GM23338 (cell line): ENCODE measurements at regions not wholly inside any gene's neighbourhood (a gene's known extent, or its start where the extent isn't known, plus 50 kb on each side); places are given as distances from the start of the nearest gene placed in this dataset.

Source experiments
- ATAC-seq: fragments of 200-7000 bp; cut with Tn5 transposase; 3 replicates; pipeline ENCODE4 v1.9.1; 2020
- DNase-seq: peaks from one replicate; pipeline ENCODE4 v3.0.0-alpha.2; 2015; ENCODE audit warnings: low spot score
- H2AFZ ChIP-seq: fragments of 200-600 bp; sonication (generic); 2 replicates; pipeline ENCODE4 v1.8.0; 2016; ENCODE audit warnings: antibody characterized with exemption, mild to moderate bottlenecking, moderate library complexity
- H3F3A ChIP-seq: fragments of 200-600 bp; sonication (generic); replicated peaks from 2 replicates; pipeline ENCODE4 v1.8.0; 2017; ENCODE audit warnings: antibody characterized with exemption, mixed run types, low read depth
- H3K27ac ChIP-seq: fragments of 200-600 bp; sonication (generic); 2 replicates; pipeline ENCODE4 v1.6.1; 2016; ENCODE audit warnings: low read depth
- H3K27me3 ChIP-seq: fragments of 200-600 bp; sonication (generic); 2 replicates; pipeline ENCODE4 v1.8.0; 2016; ENCODE audit warnings: mild to moderate bottlenecking, mixed run types, moderate library complexity; ENCODE audit not compliant: insufficient read depth
- H3K36me3 ChIP-seq: fragments of 200-600 bp; sonication (generic); 2 replicates; pipeline ENCODE4 v1.8.0; 2016; ENCODE audit warnings: mild to moderate bottlenecking; ENCODE audit not compliant: insufficient read depth
- H3K4me1 ChIP-seq: fragments of 200-600 bp; sonication (generic); 2 replicates; pipeline ENCODE4 v1.8.0; 2016; ENCODE audit warnings: mild to moderate bottlenecking, moderate library complexity; ENCODE audit not compliant: insufficient read depth
- H3K4me2 ChIP-seq: fragments of 200-600 bp; sonication (generic); 2 replicates; pipeline ENCODE4 v1.7.1; 2017; ENCODE audit warnings: mixed run types
- H3K4me3 ChIP-seq: fragments of 200-600 bp; sonication (generic); 2 replicates; pipeline ENCODE4 v1.6.1; 2016; ENCODE audit warnings: mixed run types
- H3K79me2 ChIP-seq: fragments of 200-600 bp; sonication (generic); replicated peaks from 2 replicates; pipeline ENCODE4 v1.8.0; 2017; ENCODE audit warnings: mild to moderate bottlenecking; ENCODE audit not compliant: insufficient read depth
- H3K9me2 ChIP-seq: fragments of 200-600 bp; sonication (generic); 2 replicates; pipeline ENCODE4 v1.8.0; 2017; ENCODE audit not compliant: insufficient read depth
- H4K20me1 ChIP-seq: fragments of 200-600 bp; sonication (generic); replicated peaks from 2 replicates; pipeline ENCODE4 v1.8.0; 2017; ENCODE audit warnings: mild to moderate bottlenecking; ENCODE audit not compliant: insufficient read depth
- H3K27ac Mint-ChIP-seq: 2 replicates; pipeline ENCODE4 v1.8.0; 2020; ENCODE audit warnings: inconsistent platforms, mild to moderate bottlenecking, moderate library complexity, mixed read lengths
- H3K27me3 Mint-ChIP-seq: 3 replicates; pipeline ENCODE4 v1.8.0; 2022; ENCODE audit warnings: low read depth, mild to moderate bottlenecking, moderate library complexity, mixed read lengths, inconsistent platforms; ENCODE audit not compliant: insufficient read depth, poor library complexity
- H3K36me3 Mint-ChIP-seq: 3 replicates; pipeline ENCODE4 v1.8.0; 2021; ENCODE audit warnings: low read depth, mild to moderate bottlenecking, inconsistent platforms, moderate library complexity, mixed read lengths
- H3K4me1 Mint-ChIP-seq: 3 replicates; pipeline ENCODE4 v1.8.0; 2020; ENCODE audit warnings: mild to moderate bottlenecking, inconsistent platforms, mixed read lengths
- H3K4me3 Mint-ChIP-seq: 3 replicates; pipeline ENCODE4 v1.8.0; 2021; ENCODE audit warnings: moderate library complexity, mild to moderate bottlenecking, inconsistent platforms, mixed read lengths
- H3K9me3 Mint-ChIP-seq: 3 replicates; pipeline ENCODE4 v1.8.0; 2020; ENCODE audit warnings: moderate library complexity, mild to moderate bottlenecking, inconsistent platforms, mixed read lengths
- CREB1 ChIP-seq: fragments of 250-450 bp; sonication (Bioruptor Pico); IDR thresholded peaks from 2 replicates; pipeline ENCODE4 v1.5.0; 2020; ENCODE audit warnings: low read depth, mild to moderate bottlenecking, moderate library complexity
- POLR2AphosphoS5 ChIP-seq: IDR thresholded peaks from 2 replicates; pipeline ENCODE4 v1.6.1; 2016; ENCODE audit warnings: antibody characterized with exemption, low read depth
- REST ChIP-seq: IDR thresholded peaks from one replicate; pipeline ENCODE4 v1.6.1; 2018; ENCODE audit warnings: antibody characterized with exemption; ENCODE audit not compliant: unreplicated experiment
- ZNF462 ChIP-seq: fragments of 250-450 bp; sonication (Bioruptor Pico); IDR thresholded peaks from 2 replicates; pipeline ENCODE4 v1.5.0; 2020; ENCODE audit warnings: mild to moderate bottlenecking, moderate library complexity

GRCh38 chr14:80381807-80382363 is 170.6 kb upstream of the DIO2 start:
- H3K4me1 Mint-ChIP-seq, result no peaks in the 10 kb centered on the region
- H3K9me3 Mint-ChIP-seq, result no peaks in the 10 kb centered on the region

DNA sequence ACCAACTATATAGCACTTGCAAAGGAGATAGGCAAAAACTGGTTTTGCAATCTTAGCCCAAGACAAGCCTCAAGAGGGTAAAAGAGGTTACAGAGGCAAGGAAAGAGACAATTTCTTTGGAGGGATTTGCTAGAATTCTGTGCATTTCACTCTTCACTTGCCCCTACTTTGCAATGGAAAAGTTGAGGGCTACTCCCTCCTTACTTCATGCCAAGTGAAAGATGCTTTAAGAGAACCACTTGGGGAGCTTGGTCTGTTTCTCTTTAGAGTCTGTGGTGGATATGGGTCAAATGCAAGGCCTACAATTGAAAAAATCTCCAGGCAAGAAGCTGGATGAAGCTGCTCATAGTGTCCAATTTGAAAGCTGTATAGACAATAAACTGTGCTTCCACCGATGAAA is 167.7 kb upstream of the DIO2 start:
- no peak overlapping the region for H3K4me3 Mint-ChIP-seq

More at GRCh38 chr14:80381807-80382363, 170.6 kb upstream of the DIO2 start:
- no peak for ATAC-seq
- H3K36me3 Mint-ChIP-seq, result no peaks in the 10 kb centered on the region
- no peaks in the 10 kb centered on the region for H3K36me3 ChIP-seq
- no peaks in the 10 kb centered on the region for H3F3A ChIP-seq
- DNase-seq, result no peak
- TF ChIP-seq CREB1 (CRISPR knock-in tag) (no peak), POLR2AphosphoS5 (no peak), REST (no peak)
- no peaks in the 10 kb centered on the region for H4K20me1 ChIP-seq
- H3K4me1 ChIP-seq, result no peaks in the 10 kb centered on the region
- no peak overlapping the region for H3K27ac Mint-ChIP-seq
- H3K79me2 ChIP-seq, result no peaks in the 10 kb centered on the region
- H3K9me2 ChIP-seq, result peaks cover 6% of the 10 kb centered on the region; the same call in 1 of the 2 replicates
- H3K4me2 ChIP-seq, result no peak overlapping the region
- no peaks in the 10 kb centered on the region for H3K27me3 ChIP-seq
- H3K4me3 ChIP-seq, result no peak overlapping the region
- no peak overlapping the region for H3K4me3 Mint-ChIP-seq
- no peak overlapping the region for H3K27ac ChIP-seq
- no peak overlapping the region for H2AFZ ChIP-seq
- no peaks in the 10 kb centered on the region for H3K27me3 Mint-ChIP-seq

More for the DNA sequence above, 167.7 kb upstream of the DIO2 start:
- Histone ChIP-seq H4K20me1 (no peaks in the 10 kb centered on the region), H3K27ac (no peak overlapping the region), H3K4me2 (no peak overlapping the region), H3F3A (no peaks in the 10 kb centered on the region), H2AFZ (no peak overlapping the region), H3K4me1 (no peaks in the 10 kb centered on the region), H3K4me3 (no peak overlapping the region), H3K79me2 (no peaks in the 10 kb centered on the region), H3K36me3 (no peaks in the 10 kb centered on the region), H3K27me3 (no peaks in the 10 kb centered on the region), H3K9me2 (peaks cover 6% of the 10 kb centered on the region; the same call in 1 of the 2 replicates)
- DNase-seq (no peak), ATAC-seq (no peak)
- Mint-ChIP-seq H3K36me3 (no peaks in the 10 kb centered on the region), H3K4me1 (no peaks in the 10 kb centered on the region), H3K9me3 (no peaks in the 10 kb centered on the region), H3K27ac (no peak overlapping the region), H3K27me3 (peaks cover 4% of the 10 kb centered on the region)
- no peak for TF ChIP-seq ZNF462 (CRISPR knock-in tag)
- TF ChIP-seq POLR2AphosphoS5, result no peak
